Retina (tissue), 1 donor: ENCODE measurements at regions not wholly inside any gene's neighbourhood (a gene's known extent, or its start where the extent isn't known, plus 50 kb on each side); places are given as distances from the start of the nearest gene placed in this dataset.
A peak's percentile ranks its signal among the peaks of the same experiment; 100 is the strongest.

Experiments used
- DNase-seq: peaks from one replicate; pipeline ENCODE4 v3.0.0-alpha.2; 2016

DNA sequence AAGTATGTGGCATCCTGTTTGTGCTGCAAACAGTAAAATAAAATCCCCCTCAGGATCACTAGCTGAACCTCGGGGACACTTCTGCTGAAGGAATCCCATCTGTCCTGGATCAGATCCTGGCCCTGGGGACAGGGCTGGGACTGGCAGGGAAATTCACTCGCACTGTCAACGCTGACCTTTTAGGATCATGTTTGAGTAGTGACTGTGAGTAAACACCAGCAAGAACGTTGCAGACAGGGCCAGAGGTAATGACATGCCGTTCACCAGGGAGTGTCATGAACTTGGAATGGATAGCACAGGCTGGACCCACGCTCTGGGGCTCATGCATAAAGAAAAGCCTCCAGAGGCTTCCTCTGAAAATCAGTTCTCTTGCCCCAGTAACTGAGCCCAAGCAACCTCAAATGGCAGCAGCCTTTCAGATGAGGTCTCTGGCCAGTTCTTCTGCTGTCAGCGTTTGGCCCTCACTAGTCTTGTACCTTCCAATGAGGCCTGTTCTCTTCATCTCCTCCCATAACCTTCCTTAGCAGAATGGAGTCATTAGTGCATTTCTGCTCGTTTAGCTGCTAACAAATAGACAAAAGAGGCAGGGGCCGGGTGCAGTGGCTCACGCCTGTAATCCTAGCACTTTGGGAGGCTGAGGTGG is 51.0 kb upstream of the BARX2 start:
- DNase-seq = peak; percentile 23

- no peak for DNase-seq
Measured at GRCh38 chr11:129323896-129324502, 51.6 kb upstream of the BARX2 start.

DNA sequence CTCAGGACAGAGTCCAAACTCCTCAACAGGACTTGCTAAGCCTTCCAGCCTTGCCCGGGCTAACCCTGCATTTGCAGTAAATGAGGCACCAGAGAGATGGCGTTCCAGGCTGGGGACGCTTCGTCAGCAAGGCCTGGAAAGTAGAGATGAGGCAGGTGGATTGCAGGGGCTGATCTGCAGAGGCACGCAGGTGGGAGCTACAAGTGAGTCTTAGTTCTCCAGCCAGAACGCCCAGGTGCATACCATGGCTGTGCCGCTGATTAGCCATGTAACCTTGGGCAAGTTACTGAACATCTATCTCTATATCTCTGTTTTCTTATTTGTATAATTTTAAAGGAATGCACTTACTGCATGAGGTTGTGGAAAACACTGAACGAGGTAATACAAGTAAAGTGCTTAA is 52.7 kb upstream of the BARX2 start:
- no peak for DNase-seq

GRCh38 chr11:129321076-129321475 is 54.6 kb upstream of the BARX2 start:
- no peak for DNase-seq

DNA sequence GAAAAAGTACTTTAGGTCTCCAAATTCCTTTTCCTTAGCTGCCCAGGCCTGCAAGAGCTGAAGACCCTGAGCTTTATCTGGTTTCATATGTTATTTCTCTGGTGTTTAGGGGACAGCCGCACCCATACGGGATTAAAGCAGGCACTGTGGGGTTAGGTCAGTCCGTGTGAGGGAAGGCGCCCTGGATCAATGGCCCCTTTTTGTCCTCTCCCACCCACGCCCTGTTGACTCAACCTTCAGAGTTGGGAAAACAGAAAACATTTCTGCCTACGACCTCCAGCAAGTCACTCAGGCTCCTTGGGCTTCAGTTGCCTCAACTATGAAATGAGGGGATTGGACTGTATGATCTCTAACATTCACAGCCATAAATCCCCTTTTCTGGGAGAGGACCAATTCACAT is 55.2 kb upstream of the BARX2 start:
- DNase-seq = no peak

GRCh38 chr11:129319751-129320150 is 55.9 kb upstream of the BARX2 start:
- no peak for DNase-seq

GRCh38 chr11:129319201-129319600 is 56.4 kb upstream of the BARX2 start:
- no peak for DNase-seq

DNA sequence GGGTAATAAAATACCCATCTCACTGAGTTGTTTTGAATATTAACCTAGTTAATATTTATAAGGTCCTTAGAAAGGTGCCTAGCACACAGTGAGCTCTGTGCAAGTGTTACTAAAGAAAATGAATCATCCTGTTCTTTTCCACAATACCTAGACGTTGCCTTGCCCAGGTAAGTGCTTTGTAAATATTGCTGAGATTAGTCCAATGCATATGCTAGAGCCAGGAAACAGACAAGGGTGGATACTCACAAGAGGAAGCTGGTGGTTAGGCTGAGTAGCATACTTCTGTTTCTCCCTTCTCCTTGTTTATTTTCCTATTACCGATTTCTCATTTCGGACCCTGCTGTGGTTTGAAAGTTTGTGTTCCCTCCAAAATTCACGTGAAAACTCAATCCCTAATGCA is 58.1 kb upstream of the BARX2 start:
- no peak for DNase-seq

GRCh38 chr11:129316781-129317180 is 58.9 kb upstream of the BARX2 start:
- DNase-seq = no peak

- peak; percentile 59 for DNase-seq
Measured at GRCh38 chr11:129315781-129316579, 59.7 kb upstream of the BARX2 start.

GRCh38 chr11:129314371-129314770 is 61.3 kb upstream of the BARX2 start:
- DNase-seq = no peak

- DNase-seq = peak; percentile 15
Measured at GRCh38 chr11:129313541-129314297, 61.9 kb upstream of the BARX2 start.

DNA sequence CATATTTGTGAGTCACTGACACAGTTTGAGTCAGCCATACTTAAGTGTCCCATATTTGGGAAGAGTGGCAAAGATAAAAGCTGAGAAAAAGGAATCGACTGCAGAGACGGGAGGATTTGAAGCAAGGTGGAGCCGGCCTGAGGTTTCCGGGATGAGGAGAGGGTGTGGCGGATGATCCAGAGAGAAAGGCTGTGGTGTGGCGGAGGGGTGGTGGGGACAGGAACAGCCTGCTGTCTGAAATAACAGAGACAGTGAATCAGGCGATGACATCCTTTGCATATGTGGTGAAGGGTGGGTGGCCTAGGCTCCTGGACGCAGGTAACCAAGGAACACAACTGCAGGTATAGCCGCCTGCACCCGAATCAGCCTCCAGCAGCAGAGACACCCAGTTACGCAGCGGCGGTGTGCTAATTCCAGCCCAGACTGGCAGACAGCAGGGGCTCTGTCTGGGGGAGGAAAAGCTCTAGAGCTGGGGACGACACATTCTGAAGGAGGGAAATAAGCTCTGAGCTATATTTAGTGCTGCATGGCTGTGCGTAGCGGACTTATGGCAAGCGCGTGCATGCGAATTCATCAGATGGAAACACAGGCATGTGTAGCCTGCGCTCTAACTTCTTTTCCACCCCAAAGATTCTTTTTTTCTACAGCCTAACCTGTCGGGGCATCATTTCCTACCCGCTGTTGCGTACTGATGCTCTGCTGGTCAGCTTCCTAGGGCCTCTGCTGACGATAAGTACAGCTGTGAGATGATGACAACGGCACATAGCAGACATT is 62.7 kb upstream of the BARX2 start:
- DNase-seq = peak; percentile 34

GRCh38 chr11:129308241-129308865 is 67.3 kb upstream of the BARX2 start:
- DNase-seq = no peak

GRCh38 chr11:129307162-129307561 is 68.5 kb upstream of the BARX2 start:
- DNase-seq = no peak

- no peak for DNase-seq
Measured at GRCh38 chr11:129302386-129303101, 73.1 kb upstream of the BARX2 start.

DNA sequence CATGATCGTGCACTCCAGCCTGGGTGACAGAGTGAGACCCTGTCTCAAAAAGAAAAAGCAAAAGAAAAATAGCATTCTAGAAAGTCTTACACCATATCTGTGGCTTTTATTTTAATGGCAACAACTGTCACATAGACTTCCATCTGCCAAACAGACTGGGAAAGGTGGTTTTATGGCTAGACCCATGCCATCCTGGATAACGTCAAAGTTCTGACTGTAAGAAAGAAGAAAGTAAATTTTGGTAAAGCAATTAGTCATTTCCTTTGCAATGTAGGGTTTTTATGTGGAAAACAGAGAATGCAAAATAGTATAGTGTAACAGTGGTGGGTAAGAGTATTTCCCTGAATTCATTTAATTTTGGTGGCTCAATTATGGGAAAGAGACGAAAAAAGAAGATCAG is 75.5 kb upstream of the BARX2 start:
- DNase-seq = no peak

GRCh38 chr11:129298988-129299387 is 76.7 kb upstream of the BARX2 start:
- DNase-seq = no peak

- no peak for DNase-seq
Measured at GRCh38 chr11:129295746-129296145, 79.9 kb upstream of the BARX2 start.

GRCh38 chr11:129292771-129293170 is 82.9 kb upstream of the BARX2 start:
- DNase-seq = no peak

- DNase-seq = no peak
Measured at GRCh38 chr11:129292092-129292491, 83.6 kb upstream of the BARX2 start.
